Peyer's patch (tissue), 4 donors: ENCODE measurements at regions not wholly inside any gene's neighbourhood (a gene's known extent, or its start where the extent isn't known, plus 50 kb on each side); places are given as distances from the start of the nearest gene placed in this dataset.

ENCODE experiments used
- DNase-seq, 3 donors: peaks; one replicate each; pipeline ENCODE4 v3.0.0-alpha.2; 2017 to 2019
- H3K27ac ChIP-seq, 4 donors: fragments of 200-600 bp; sonication (generic); one replicate each; pipeline ENCODE4 v1.5.1; 2016 to 2019
- H3K27me3 ChIP-seq, 2 donors: fragments of 200-600 bp; sonication (generic); one replicate each; pipeline ENCODE4 v1.5.1; 2019
- H3K36me3 ChIP-seq, 3 donors: fragments of 200-600 bp; sonication (generic); one replicate each; pipeline ENCODE4 v1.5.1; 2016 to 2019
- H3K4me1 ChIP-seq, 4 donors: fragments of 200-600 bp; sonication (generic); one replicate each; pipeline ENCODE4 v1.5.1; 2016 to 2019
- H3K4me3 ChIP-seq, 4 donors: fragments of 200-600 bp; sonication (generic); 1 replicate in 3 of 4; 2 replicates in 1 of 4; pipeline ENCODE4 v1.5.1; 2016 to 2019; ENCODE audit warnings: mild to moderate bottlenecking in 1 of 4
- H3K9me3 ChIP-seq, 4 donors: fragments of 200-600 bp; sonication (generic); one replicate each; pipeline ENCODE4 v1.5.1; 2016 to 2019; ENCODE audit warnings: mild to moderate bottlenecking in 1 of 4
- POLR2A ChIP-seq, 2 donors: fragments of 450-650 bp; IDR thresholded peaks; one replicate each; pipeline ENCODE4 v1.5.1; 2017; ENCODE audit warnings: antibody characterized with exemption in 2 of 2, mild to moderate bottlenecking in 2 of 2, moderate library complexity in 2 of 2
- TF ChIP-seq, protein P1 (sequence below), 6 experiments: fragments of 450-650 bp in 4 of 6; fragments of 200-600 bp in 2 of 6; sonication (generic) in 1 of 6; IDR thresholded peaks; one replicate each; pipeline ENCODE4 v1.5.1; 2017 to 2019; ENCODE audit warnings: antibody characterized with exemption in 6 of 6, mild to moderate bottlenecking in 3 of 6, moderate library complexity in 1 of 6

DNA sequence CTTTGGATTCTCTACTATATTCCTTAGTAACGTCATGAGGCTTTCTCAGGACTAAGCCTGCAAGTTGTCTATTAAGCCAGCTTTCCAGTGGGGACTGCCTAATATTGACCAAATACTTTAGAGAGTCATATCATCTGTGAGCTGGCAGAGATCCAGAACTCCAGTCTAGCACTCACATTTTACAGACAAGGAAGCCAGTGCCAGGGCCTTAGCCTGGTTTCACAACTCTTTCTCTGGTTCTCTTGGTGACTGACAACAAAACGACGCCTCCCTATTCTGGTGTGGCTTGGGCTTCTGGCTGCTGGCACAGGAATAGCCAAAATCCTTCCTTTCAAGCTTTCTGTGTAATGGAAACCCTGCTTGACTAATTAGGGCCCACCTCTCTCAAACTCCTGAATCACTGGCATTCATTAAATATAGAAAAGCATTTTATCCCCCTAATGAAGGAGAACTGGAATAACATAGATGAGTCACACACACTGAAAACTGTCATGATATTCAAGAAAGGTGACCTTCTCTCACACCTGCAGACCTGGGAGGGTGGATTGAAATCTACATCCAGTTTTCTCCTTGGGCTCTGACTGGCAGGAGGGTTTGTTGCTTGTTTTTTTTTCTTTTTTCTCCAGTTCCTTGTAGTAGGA lies 75.2 kb upstream of the UBL3 start:
- H3K9me3 ChIP-seq, result no peaks in the 10 kb centered on the region
- H3K27me3 ChIP-seq, result no peaks in the 10 kb centered on the region
- no peak for TF ChIP-seq POLR2A (IDR thresholded peaks at IDR 0.05)
- TF ChIP-seq, protein P1, sequence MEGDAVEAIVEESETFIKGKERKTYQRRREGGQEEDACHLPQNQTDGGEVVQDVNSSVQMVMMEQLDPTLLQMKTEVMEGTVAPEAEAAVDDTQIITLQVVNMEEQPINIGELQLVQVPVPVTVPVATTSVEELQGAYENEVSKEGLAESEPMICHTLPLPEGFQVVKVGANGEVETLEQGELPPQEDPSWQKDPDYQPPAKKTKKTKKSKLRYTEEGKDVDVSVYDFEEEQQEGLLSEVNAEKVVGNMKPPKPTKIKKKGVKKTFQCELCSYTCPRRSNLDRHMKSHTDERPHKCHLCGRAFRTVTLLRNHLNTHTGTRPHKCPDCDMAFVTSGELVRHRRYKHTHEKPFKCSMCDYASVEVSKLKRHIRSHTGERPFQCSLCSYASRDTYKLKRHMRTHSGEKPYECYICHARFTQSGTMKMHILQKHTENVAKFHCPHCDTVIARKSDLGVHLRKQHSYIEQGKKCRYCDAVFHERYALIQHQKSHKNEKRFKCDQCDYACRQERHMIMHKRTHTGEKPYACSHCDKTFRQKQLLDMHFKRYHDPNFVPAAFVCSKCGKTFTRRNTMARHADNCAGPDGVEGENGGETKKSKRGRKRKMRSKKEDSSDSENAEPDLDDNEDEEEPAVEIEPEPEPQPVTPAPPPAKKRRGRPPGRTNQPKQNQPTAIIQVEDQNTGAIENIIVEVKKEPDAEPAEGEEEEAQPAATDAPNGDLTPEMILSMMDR (IDR thresholded peaks at IDR 0.05), result no peak
- H3K4me3 ChIP-seq, result no peak overlapping the region
- peak in 1 of 3 donors; percentile 74 for DNase-seq
- peaks cover 0 to 28% (median 3%) of the 10 kb centered on the region in 4 donors for H3K4me1 ChIP-seq
- no peaks in the 10 kb centered on the region for H3K36me3 ChIP-seq
- peak overlapping the region in 2 of 4 donors; percentile 3 to 26 for H3K27ac ChIP-seq

DNA sequence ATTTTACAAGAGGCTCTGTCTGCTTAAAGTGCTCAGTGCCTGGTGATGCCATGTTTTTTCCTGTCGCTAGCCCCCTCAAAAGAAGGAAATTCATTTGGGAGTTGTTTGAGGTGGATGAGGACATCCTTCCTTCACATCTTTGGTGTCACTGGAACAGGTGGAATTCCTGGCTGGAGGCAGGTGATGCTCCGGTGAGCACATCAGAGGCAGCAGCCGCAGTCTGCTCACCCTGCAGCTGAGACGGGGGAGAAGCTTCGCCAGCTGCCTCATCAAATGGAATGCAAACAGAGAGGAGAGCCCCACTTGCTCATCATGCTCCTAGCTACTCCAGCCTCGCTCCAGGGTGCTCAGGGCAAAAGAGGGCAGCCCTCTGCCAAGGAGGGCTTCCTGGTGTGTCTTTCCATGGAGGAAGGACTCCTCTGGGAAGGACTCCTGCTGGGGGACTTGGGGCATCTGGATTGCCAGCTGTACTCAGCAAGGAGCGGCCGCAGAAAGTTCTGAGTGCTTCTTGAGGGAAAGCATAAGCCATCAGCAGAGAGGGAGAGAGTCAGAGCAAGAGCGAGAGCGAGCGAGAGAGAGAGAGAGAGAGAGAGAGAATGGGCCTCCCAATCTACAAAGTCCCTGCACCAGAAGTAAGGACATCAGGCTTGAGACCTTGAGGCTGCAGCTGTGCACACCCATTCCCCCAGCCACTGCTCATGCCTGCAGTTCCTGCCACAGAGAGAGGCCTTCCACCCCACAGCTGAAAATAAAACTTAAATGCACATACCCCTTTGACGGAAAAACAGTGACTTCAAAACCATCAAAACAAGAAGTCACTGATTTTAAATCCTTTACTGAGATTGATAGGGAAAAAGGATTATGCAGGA lies 74.3 kb upstream of the UBL3 start:
- no peak for DNase-seq
- H3K27ac ChIP-seq, result peak overlapping the region; percentile 45 to 81 (median 64)
- no peak for TF ChIP-seq POLR2A (IDR thresholded peaks at IDR 0.05)
- TF ChIP-seq, protein P1 (IDR thresholded peaks at IDR 0.05), result no peak
- H3K9me3 ChIP-seq, result no peaks in the 10 kb centered on the region
- H3K4me3 ChIP-seq, result no peak overlapping the region
- peaks cover 0 to 34% (median 3%) of the 10 kb centered on the region in 4 donors for H3K4me1 ChIP-seq
- no peaks in the 10 kb centered on the region for H3K36me3 ChIP-seq
- H3K27me3 ChIP-seq, result no peaks in the 10 kb centered on the region

DNA sequence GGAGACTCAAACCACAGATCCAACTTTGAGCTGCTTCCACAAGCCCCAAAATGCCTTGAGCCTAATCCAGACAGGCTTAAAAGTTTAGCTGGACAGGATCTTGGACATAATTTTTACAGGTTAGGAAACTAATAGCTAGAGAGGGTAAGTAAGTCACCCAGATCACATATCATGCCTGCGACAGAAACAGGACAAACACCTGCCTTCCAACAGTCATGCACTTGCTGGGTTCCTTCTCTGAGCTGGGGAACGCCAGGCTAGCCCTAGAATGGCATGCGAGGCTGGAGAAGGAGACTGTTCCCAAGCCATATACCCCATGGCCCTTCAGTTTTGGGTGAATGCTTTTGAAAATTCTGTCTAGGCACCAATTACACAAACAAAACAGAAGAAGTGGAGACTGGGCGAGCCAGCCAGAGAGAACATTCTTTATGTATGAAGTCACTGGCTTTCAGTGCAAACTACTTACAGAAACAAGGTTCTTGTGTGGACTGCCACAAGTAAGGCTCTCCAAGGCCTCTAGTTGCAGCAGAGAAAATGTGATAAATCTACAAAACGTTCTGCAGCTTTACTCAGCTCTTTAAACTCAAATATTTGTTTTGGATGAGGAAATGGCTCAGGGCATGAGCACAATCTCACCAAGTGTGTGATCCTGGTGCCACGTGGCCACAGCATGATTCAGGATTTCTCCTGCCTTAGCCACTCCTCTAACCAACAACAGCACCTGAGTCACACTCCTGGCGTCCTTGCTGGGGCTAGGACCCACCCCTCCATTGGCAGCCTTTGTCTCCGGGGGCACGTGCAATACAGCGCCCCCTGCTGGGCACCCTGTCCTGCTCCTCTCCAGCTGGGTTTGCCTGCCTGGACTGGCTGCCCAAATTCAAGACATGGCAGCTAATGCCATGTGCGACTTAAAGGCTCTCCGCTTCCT lies 73.4 kb upstream of the UBL3 start:
- TF ChIP-seq POLR2A (IDR thresholded peaks at IDR 0.05), result no peak
- TF ChIP-seq, protein P1 (IDR thresholded peaks at IDR 0.05), result peak; percentile 50 to 93 (median 78)
- no peaks in the 10 kb centered on the region for H3K9me3 ChIP-seq
- H3K4me3 ChIP-seq, result no peak overlapping the region
- no peaks in the 10 kb centered on the region for H3K36me3 ChIP-seq
- DNase-seq, result peak; percentile 43 to 91 (median 86)
- H3K27ac ChIP-seq, result peak overlapping the region; percentile 45 to 81 (median 64)
- H3K27me3 ChIP-seq, result no peaks in the 10 kb centered on the region
- peaks cover 0 to 34% (median 3%) of the 10 kb centered on the region in 4 donors for H3K4me1 ChIP-seq

DNA sequence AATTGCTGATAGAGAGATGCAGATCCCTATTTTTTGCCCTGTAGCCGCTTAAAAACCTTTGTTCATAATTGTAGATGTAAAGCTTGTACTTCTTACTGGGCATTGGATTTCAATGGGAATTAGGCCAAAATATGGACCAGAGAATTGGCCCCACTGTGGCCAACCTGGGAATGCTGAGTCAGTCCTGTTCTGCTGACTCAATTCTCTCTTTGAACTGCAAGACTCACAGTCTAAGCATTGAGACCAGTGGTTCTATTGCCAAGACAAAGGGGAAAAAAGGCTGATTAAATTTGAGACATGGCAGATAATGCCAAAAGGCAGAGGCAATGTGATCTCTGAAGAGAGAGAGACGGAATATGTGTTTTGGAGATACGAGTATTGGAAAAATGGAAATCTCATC lies 72.5 kb upstream of the UBL3 start:
- H3K36me3 ChIP-seq, result no peaks in the 10 kb centered on the region
- DNase-seq, result no peak
- TF ChIP-seq POLR2A (IDR thresholded peaks at IDR 0.05), result no peak
- TF ChIP-seq, protein P1 (IDR thresholded peaks at IDR 0.05), result no peak
- H3K4me1 ChIP-seq, result peaks cover 0 to 34% (median 3%) of the 10 kb centered on the region in 4 donors
- H3K4me3 ChIP-seq, result no peak overlapping the region
- no peaks in the 10 kb centered on the region for H3K27me3 ChIP-seq
- H3K9me3 ChIP-seq, result no peaks in the 10 kb centered on the region
- peak overlapping the region in 2 of 4 donors; percentile 71 to 81 for H3K27ac ChIP-seq

DNA sequence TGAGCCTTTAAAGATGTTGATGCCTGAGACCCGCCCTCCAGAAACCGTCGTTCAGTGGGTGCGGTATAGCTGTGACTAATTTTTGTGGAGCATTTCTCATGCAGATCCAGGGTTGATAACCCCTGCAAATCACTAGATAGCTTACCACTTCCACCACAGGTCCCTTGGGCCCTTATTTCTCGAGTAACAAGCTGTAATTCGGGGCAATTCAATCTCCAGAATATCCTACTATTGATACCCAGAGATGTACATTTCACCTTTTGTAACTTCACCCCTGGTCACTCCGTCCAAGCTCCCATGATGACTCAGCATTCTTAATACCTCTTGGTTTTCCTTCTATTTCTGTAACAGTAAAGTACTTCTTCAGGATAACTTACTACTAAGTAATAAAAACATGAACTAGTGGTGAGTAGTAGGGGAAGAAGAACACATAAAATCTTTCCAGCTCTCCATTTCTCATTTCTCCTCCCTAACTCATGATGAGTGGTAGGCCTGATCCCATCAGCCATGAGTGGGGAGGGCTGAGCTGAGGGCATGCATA lies 71.9 kb upstream of the UBL3 start:
- Histone ChIP-seq H3K9me3 (no peaks in the 10 kb centered on the region), H3K4me3 (no peak overlapping the region), H3K36me3 (no peaks in the 10 kb centered on the region), H3K27me3 (no peaks in the 10 kb centered on the region), H3K27ac (no peak overlapping the region), H3K4me1 (peaks cover 0 to 34% (median 3%) of the 10 kb centered on the region in 4 donors)
- no peak for TF ChIP-seq POLR2A (IDR thresholded peaks at IDR 0.05)
- TF ChIP-seq, protein P1 (IDR thresholded peaks at IDR 0.05), result no peak
- DNase-seq, result no peak
